ENCODE measurements at regions not wholly inside any gene's neighbourhood (a gene's known extent, or its start where the extent isn't known, plus 50 kb on each side); places are given as distances from the start of the nearest gene placed in this dataset.

GRCh38 chr4:62439051-62439450 lies 1238.9 kb downstream of the ADGRL3 start:
- in situ Hi-C loops (cut with MboI; ENCODE audit: low sequenced_read_pairs), result no loop called here

More at GRCh38 chr4:62439051-62439450, 1238.9 kb downstream of the ADGRL3 start:
- Histone ChIP-seq H3K14ac (replicated peaks; ENCODE audit: low read depth, low read length) (no peak overlapping the region), H3K56ac (ENCODE audit: extremely low read depth, insufficient read depth, low read length) (no peak overlapping the region), H4K20me1 (ENCODE audit: insufficient read depth, low read length) (no peaks in the 10 kb centered on the region), H4K8ac (ENCODE audit: low read depth in 2 of 2, low read length in 2 of 2) (no peak overlapping the region), H3K4ac (ENCODE audit: low read depth, low read length) (no peak overlapping the region), H2AK9ac (replicated peaks; ENCODE audit: low read depth, low read length, poor library complexity) (no peak overlapping the region), H2BK20ac (ENCODE audit: low read depth, low read length) (no peak overlapping the region), H3K79me1 (ENCODE audit: low read depth in 1 of 2, low read length in 2 of 2) (no peaks in the 10 kb centered on the region), H3K27ac (ENCODE audit: insufficient read depth, low read length) (no peak overlapping the region), H3K4me3 (ENCODE audit: insufficient read depth, low read depth, low read length) (no peak overlapping the region), H3K9me3 (ENCODE audit: control insufficient read depth, insufficient read depth, low read length) (no peaks in the 10 kb centered on the region; the same call in 1 of the 2 replicates), H3K4me1 (ENCODE audit: control insufficient read depth, insufficient read depth, low read length) (no peaks in the 10 kb centered on the region), H4K5ac (ENCODE audit: low read depth, low read length) (no peak overlapping the region), H2BK5ac (ENCODE audit: low read depth, low read length, poor library complexity, severe bottlenecking) (no peak overlapping the region), H3K36me3 (ENCODE audit: control insufficient read depth, insufficient read depth, low read length) (no peaks in the 10 kb centered on the region), H3K9ac (ENCODE audit: low read depth, low read length) (no peak overlapping the region), H2BK15ac (ENCODE audit: low read depth, low read length) (no peak overlapping the region), H4K91ac (ENCODE audit: insufficient read depth, low read depth, low read length) (no peak overlapping the region), H2AK5ac (ENCODE audit: low read depth, low read length) (no peak overlapping the region), H2BK120ac (ENCODE audit: low read depth, low read length) (no peak overlapping the region), H3K4me2 (ENCODE audit: low read depth, low read length) (no peak overlapping the region), H3K27me3 (ENCODE audit: control insufficient read depth, insufficient read depth, low read length) (no peaks in the 10 kb centered on the region), H3K23ac (ENCODE audit: low read depth, low read length) (no peak overlapping the region), H2AFZ (replicated peaks; ENCODE audit: low read length, poor library complexity) (no peak overlapping the region), H3K18ac (ENCODE audit: low read depth, low read length) (no peak overlapping the region), H3K9me1 (ENCODE audit: insufficient read depth, low read length) (no peaks in the 10 kb centered on the region)
- ChIA-PET CTCF (no interaction called here), POLR2A (ENCODE audit: unreplicated experiment) (no interaction called here)
- BruUV-seq (replicated peaks), result no TSS peak
- DNase-seq (no peak), ATAC-seq (ENCODE audit: low read depth) (no peak)
- no CpG with 5 or more reads among the region's 3 CpGs for whole genome bisulfite sequencing, 2 experiments (ENCODE audit: extremely low coverage in 2 of 2, insufficient read length in 1 of 2)
- intact Hi-C loops (cut with micrococcal nuclease) (no loop called here), dilution Hi-C loops (cut with HindIII; ENCODE audit: low sequenced_read_pairs, unreplicated experiment) (no loop called here)
- TF ChIP-seq CTCF (conservative IDR thresholded peaks at IDR 0.05; ENCODE audit: low read depth, low read length), result no peak
- TF ChIP-seq FOS (IDR thresholded peaks at IDR 0.05; ENCODE audit: low read depth, low read length), result no peak
- no peak for TF ChIP-seq ELK1 (IDR thresholded peaks at IDR 0.05; ENCODE audit: borderline replicate concordance, low read depth, low read length)
- TF ChIP-seq RFX5 (IDR thresholded peaks at IDR 0.05; ENCODE audit: low read depth, low read length), result no peak
- TF ChIP-seq MAFK (IDR thresholded peaks at IDR 0.05; ENCODE audit: low read depth, low read length), result no peak
- no peak for TF ChIP-seq POLR2A (IDR thresholded peaks at IDR 0.05; ENCODE audit: low read depth, low read length)
- no peak for TF ChIP-seq MAZ (IDR thresholded peaks at IDR 0.05; ENCODE audit: borderline replicate concordance, low read depth, low read length)

Data from IMR-90 (cell line).